ENCODE measurements at regions not wholly inside any gene's neighbourhood (a gene's known extent, or its start where the extent isn't known, plus 50 kb on each side); places are given as distances from the start of the nearest gene placed in this dataset.

GRCh38 chr10:36042135-36042534, 400.0 kb upstream of the FZD8 start:
- no peaks in the 10 kb centered on the region for H3K9me3 ChIP-seq (ENCODE audit: insufficient read depth, low read depth, low read length)
- no peaks in the 10 kb centered on the region for H3K79me2 ChIP-seq (ENCODE audit: insufficient read depth, low read length)
- H3K9me2 ChIP-seq (replicated peaks; ENCODE audit: low read depth, low read length), result no peaks in the 10 kb centered on the region
- no peaks in the 10 kb centered on the region for H3K36me3 ChIP-seq (ENCODE audit: insufficient read depth, low read length)
- H3K4me2 ChIP-seq (ENCODE audit: low read depth, low read length, poor library complexity, severe bottlenecking), result no peak overlapping the region
- no peaks in the 10 kb centered on the region for H3K4me1 ChIP-seq (ENCODE audit: insufficient read depth, low read length, poor library complexity, severe bottlenecking)
- no peaks in the 10 kb centered on the region for H4K20me1 ChIP-seq (ENCODE audit: insufficient read depth, low read length, poor library complexity, severe bottlenecking)
- no peaks in the 10 kb centered on the region for H3K27me3 ChIP-seq (ENCODE audit: insufficient read depth, low read length, poor library complexity, severe bottlenecking)
- H3F3A ChIP-seq (ENCODE audit: low read depth), result no peaks in the 10 kb centered on the region
- TF ChIP-seq, protein P1, sequence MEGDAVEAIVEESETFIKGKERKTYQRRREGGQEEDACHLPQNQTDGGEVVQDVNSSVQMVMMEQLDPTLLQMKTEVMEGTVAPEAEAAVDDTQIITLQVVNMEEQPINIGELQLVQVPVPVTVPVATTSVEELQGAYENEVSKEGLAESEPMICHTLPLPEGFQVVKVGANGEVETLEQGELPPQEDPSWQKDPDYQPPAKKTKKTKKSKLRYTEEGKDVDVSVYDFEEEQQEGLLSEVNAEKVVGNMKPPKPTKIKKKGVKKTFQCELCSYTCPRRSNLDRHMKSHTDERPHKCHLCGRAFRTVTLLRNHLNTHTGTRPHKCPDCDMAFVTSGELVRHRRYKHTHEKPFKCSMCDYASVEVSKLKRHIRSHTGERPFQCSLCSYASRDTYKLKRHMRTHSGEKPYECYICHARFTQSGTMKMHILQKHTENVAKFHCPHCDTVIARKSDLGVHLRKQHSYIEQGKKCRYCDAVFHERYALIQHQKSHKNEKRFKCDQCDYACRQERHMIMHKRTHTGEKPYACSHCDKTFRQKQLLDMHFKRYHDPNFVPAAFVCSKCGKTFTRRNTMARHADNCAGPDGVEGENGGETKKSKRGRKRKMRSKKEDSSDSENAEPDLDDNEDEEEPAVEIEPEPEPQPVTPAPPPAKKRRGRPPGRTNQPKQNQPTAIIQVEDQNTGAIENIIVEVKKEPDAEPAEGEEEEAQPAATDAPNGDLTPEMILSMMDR (conservative IDR thresholded peaks at IDR 0.05; ENCODE audit: low read length), result no peak
- H2AFZ ChIP-seq (ENCODE audit: low read length), result no peak overlapping the region
- H3K4me3 ChIP-seq (ENCODE audit: low read length, poor library complexity, severe bottlenecking), result no peak overlapping the region
- H3K9ac ChIP-seq (ENCODE audit: low read depth, low read length, poor library complexity, severe bottlenecking), result no peak overlapping the region

DNA sequence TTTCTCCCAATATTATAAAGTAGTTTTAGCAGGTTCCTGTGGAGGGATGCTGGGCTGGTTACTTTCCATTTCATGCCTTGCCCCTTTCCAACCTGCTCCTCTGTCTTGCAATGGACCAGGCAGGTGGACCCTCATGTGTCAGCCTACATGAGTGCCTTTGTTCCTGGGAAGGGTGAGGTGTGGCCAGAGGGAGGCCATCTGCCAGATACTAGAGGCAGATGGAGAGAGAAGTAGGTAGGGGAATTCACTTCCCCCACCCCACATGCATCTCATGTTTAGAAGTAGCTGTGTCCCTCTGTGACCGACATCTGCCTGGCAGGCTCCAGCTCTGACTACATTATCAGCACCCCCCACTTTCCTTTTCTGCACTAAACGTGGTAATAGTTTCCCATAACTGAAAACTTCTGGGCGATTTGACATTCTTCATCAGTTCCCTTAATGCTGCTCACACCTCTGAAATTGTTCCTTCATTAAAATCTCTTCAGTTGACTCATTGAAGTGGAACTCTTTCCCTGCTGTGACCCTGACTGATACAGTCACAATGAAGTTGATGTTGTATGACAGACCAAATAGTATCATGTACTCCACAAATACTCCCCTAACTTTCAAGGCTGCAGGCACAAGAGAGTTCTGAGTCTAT, 396.3 kb upstream of the FZD8 start:
- TF ChIP-seq, protein P1 (conservative IDR thresholded peaks at IDR 0.05; ENCODE audit: low read length), result no peak
- no peak for TF ChIP-seq EZH2phosphoT487 (IDR thresholded peaks at IDR 0.05; ENCODE audit: borderline replicate concordance)
- Histone ChIP-seq H2AFZ (ENCODE audit: low read length) (no peak overlapping the region), H4K20me1 (ENCODE audit: insufficient read depth, low read length, poor library complexity, severe bottlenecking) (no peaks in the 10 kb centered on the region), H3K9me3 (ENCODE audit: insufficient read depth, low read depth, low read length) (no peaks in the 10 kb centered on the region), H3K4me2 (ENCODE audit: low read depth, low read length, poor library complexity, severe bottlenecking) (no peak overlapping the region), H3K9ac (ENCODE audit: low read depth, low read length, poor library complexity, severe bottlenecking) (no peak overlapping the region), H3K79me2 (ENCODE audit: insufficient read depth, low read length) (no peaks in the 10 kb centered on the region), H3K27me3 (ENCODE audit: insufficient read depth, low read length, poor library complexity, severe bottlenecking) (no peaks in the 10 kb centered on the region), H3K36me3 (ENCODE audit: insufficient read depth, low read length) (no peaks in the 10 kb centered on the region), H3F3A (ENCODE audit: low read depth) (no peaks in the 10 kb centered on the region), H3K4me3 (ENCODE audit: low read length, poor library complexity, severe bottlenecking) (no peak overlapping the region), H3K4me1 (ENCODE audit: insufficient read depth, low read length, poor library complexity, severe bottlenecking) (no peaks in the 10 kb centered on the region), H3K9me2 (replicated peaks; ENCODE audit: low read depth, low read length) (no peaks in the 10 kb centered on the region)

GRCh38 chr10:36036137-36036536, 394.0 kb upstream of the FZD8 start:
- Histone ChIP-seq H3K9me3 (ENCODE audit: insufficient read depth, low read depth, low read length) (no peaks in the 10 kb centered on the region), H3F3A (ENCODE audit: low read depth) (no peaks in the 10 kb centered on the region), H3K79me2 (ENCODE audit: insufficient read depth, low read length) (no peaks in the 10 kb centered on the region), H2AFZ (ENCODE audit: low read length) (no peak overlapping the region), H4K20me1 (ENCODE audit: insufficient read depth, low read length, poor library complexity, severe bottlenecking) (no peaks in the 10 kb centered on the region), H3K4me1 (ENCODE audit: insufficient read depth, low read length, poor library complexity, severe bottlenecking) (no peaks in the 10 kb centered on the region), H3K9ac (ENCODE audit: low read depth, low read length, poor library complexity, severe bottlenecking) (no peak overlapping the region), H3K27me3 (ENCODE audit: insufficient read depth, low read length, poor library complexity, severe bottlenecking) (no peaks in the 10 kb centered on the region), H3K36me3 (ENCODE audit: insufficient read depth, low read length) (no peaks in the 10 kb centered on the region), H3K4me2 (ENCODE audit: low read depth, low read length, poor library complexity, severe bottlenecking) (no peak overlapping the region), H3K4me3 (ENCODE audit: low read length, poor library complexity, severe bottlenecking) (no peak overlapping the region), H3K9me2 (replicated peaks; ENCODE audit: low read depth, low read length) (no peaks in the 10 kb centered on the region)
- TF ChIP-seq, protein P1 (conservative IDR thresholded peaks at IDR 0.05; ENCODE audit: low read length), result no peak
- TF ChIP-seq EZH2phosphoT487 (IDR thresholded peaks at IDR 0.05; ENCODE audit: borderline replicate concordance), result no peak

All from Loucy (cell line).